CD14-positive monocyte (primary cell): ENCODE measurements at regions not wholly inside any gene's neighbourhood (a gene's known extent, or its start where the extent isn't known, plus 50 kb on each side); places are given as distances from the start of the nearest gene placed in this dataset.

Experiments
- DNase-seq, 3 donors: peaks; one replicate each; pipeline ENCODE4 v3.0.0-alpha.2; 2011 to 2022
- H2AFZ ChIP-seq: 2 replicates; pipeline ENCODE4 v1.6.0; 2012; ENCODE audit warnings: mild to moderate bottlenecking, low read depth, low read length, inconsistent platforms; ENCODE audit not compliant: insufficient read depth, poor library complexity, severe bottlenecking
- H3K27ac ChIP-seq, 2 donors: 1 replicate in 1 of 2; 2 replicates in 1 of 2; pipeline ENCODE4 v1.5.1; 2012 to 2013; ENCODE audit warnings: low read length in 2 of 2, control low read depth in 1 of 2, inconsistent platforms in 1 of 2, low read depth in 1 of 2, mild to moderate bottlenecking in 1 of 2
- H3K27me3 ChIP-seq, 2 donors: one replicate each; pipeline versions ENCODE4 v1.6.0 to v1.6.1; 2011 to 2013; ENCODE audit warnings: low read length in 2 of 2; ENCODE audit not compliant: control insufficient read depth in 2 of 2, insufficient read depth in 2 of 2
- H3K36me3 ChIP-seq, 2 donors: replicated peaks in 1 of 2; 1 replicate in 1 of 2; 2 replicates in 1 of 2; pipeline versions ENCODE4 v1.5.1 to v1.6.1; 2012 to 2013; ENCODE audit warnings: low read length in 2 of 2, control low read depth in 1 of 2, inconsistent platforms in 1 of 2, mild to moderate bottlenecking in 1 of 2; ENCODE audit not compliant: insufficient read depth in 2 of 2, control insufficient read depth in 1 of 2
- H3K4me1 ChIP-seq, 2 donors: 1 replicate in 1 of 2; 2 replicates in 1 of 2; pipeline versions ENCODE4 v1.5.1 to v1.6.1; 2012 to 2013; ENCODE audit warnings: low read length in 2 of 2, control low read depth in 1 of 2, inconsistent platforms in 1 of 2, mild to moderate bottlenecking in 1 of 2, moderate library complexity in 1 of 2; ENCODE audit not compliant: insufficient read depth in 2 of 2, control insufficient read depth in 1 of 2
- H3K4me2 ChIP-seq: replicated peaks from 2 replicates; pipeline ENCODE3; 2012; ENCODE audit warnings: low read length, moderate library complexity, mild to moderate bottlenecking; ENCODE audit not compliant: poor library complexity, severe bottlenecking; ENCODE audit errors: extremely low read depth
- H3K4me3 ChIP-seq, 3 experiments: fragments of 200-600 bp in 1 of 3; sonication (generic) in 1 of 3; replicated peaks in 1 of 3; 1 replicate in 2 of 3; 2 replicates in 1 of 3; pipeline ENCODE4 v1.5.1; 2011 to 2013; ENCODE audit warnings: low read length in 3 of 3, mild to moderate bottlenecking in 3 of 3, control low read depth in 2 of 3, low read depth in 2 of 3, inconsistent platforms in 1 of 3, moderate library complexity in 1 of 3
- H3K79me2 ChIP-seq: 2 replicates; pipeline ENCODE4 v1.6.0; 2012; ENCODE audit warnings: mild to moderate bottlenecking, control low read depth, inconsistent platforms, low read length, moderate library complexity; ENCODE audit not compliant: insufficient read depth
- H3K9ac ChIP-seq: 2 replicates; pipeline ENCODE4 v1.6.0; 2017; ENCODE audit warnings: low read length, mild to moderate bottlenecking; ENCODE audit not compliant: insufficient read depth, poor library complexity, severe bottlenecking
- H3K9me3 ChIP-seq, 2 donors: replicated peaks in 1 of 2; 1 replicate in 1 of 2; 2 replicates in 1 of 2; pipeline versions ENCODE4 v1.5.1 to v1.6.1; 2012 to 2013; ENCODE audit warnings: low read length in 2 of 2, control low read depth in 1 of 2; ENCODE audit not compliant: control insufficient read depth in 1 of 2, insufficient read depth in 1 of 2
- H4K20me1 ChIP-seq: 2 replicates; pipeline ENCODE4 v1.6.0; 2012; ENCODE audit warnings: mild to moderate bottlenecking, low read length, control low read depth, moderate library complexity; ENCODE audit not compliant: insufficient read depth
- H3K27ac Mint-ChIP-seq, 7 donors: one replicate each; pipeline ENCODE4 v1.8.0; 2020; ENCODE audit warnings: mild to moderate bottlenecking in 7 of 7, mixed read lengths in 7 of 7, moderate library complexity in 6 of 7, inconsistent platforms in 2 of 7
- H3K27me3 Mint-ChIP-seq, 3 donors: one replicate each; pipeline ENCODE4 v1.8.0; 2021 to 2022; ENCODE audit warnings: low read depth in 3 of 3, mild to moderate bottlenecking in 3 of 3, mixed read lengths in 3 of 3, moderate library complexity in 3 of 3, inconsistent platforms in 1 of 3
- H3K36me3 Mint-ChIP-seq, 2 donors: one replicate each; pipeline ENCODE4 v1.8.0; 2020; ENCODE audit warnings: mixed read lengths in 2 of 2, inconsistent platforms in 1 of 2, mild to moderate bottlenecking in 1 of 2
- H3K4me1 Mint-ChIP-seq: one replicate; pipeline ENCODE4 v1.8.0; 2020; ENCODE audit warnings: mild to moderate bottlenecking, mixed read lengths
- H3K4me3 Mint-ChIP-seq, 2 donors: one replicate each; pipeline ENCODE4 v1.8.0; 2020; ENCODE audit warnings: mild to moderate bottlenecking in 2 of 2, mixed read lengths in 2 of 2, moderate library complexity in 1 of 2
- H3K9me3 Mint-ChIP-seq, 7 donors: one replicate each; pipeline ENCODE4 v1.8.0; 2020 to 2022; ENCODE audit warnings: mixed read lengths in 7 of 7, mild to moderate bottlenecking in 6 of 7, moderate library complexity in 6 of 7, inconsistent platforms in 2 of 7
- CTCF ChIP-seq: fragments of 200-600 bp; IDR thresholded peaks from one replicate; pipeline ENCODE4 v1.8.0; 2022; ENCODE audit warnings: antibody characterized with exemption, mild to moderate bottlenecking
- WGBS: methylation state at CpG from one replicate; pipeline ENCODE4 v1.1.5; 2013; ENCODE audit warnings: missing lambda C conversion rate; ENCODE audit not compliant: insufficient coverage; 5-methylcytosine and 5-hydroxymethylcytosine counted together
- intact Hi-C, 2 donors: fragments of 100-400 bp; cut with micrococcal nuclease; formaldehyde crosslinking; loops; one replicate each; pipeline versions ENCODE4 v1.15.0 to v1.15.1; 2023

- Histone ChIP-seq H3K36me3 (no peaks in the 10 kb centered on the region), H3K4me3 (no peak overlapping the region), H3K9me3 (no peaks in the 10 kb centered on the region), H4K20me1 (no peaks in the 10 kb centered on the region), H3K27ac (no peak overlapping the region), H3K27me3 (no peaks in the 10 kb centered on the region), H3K4me2 (no peak overlapping the region), H3K79me2 (no peaks in the 10 kb centered on the region), H2AFZ (no peak overlapping the region), H3K4me1 (no peaks in the 10 kb centered on the region), H3K9ac (no peak overlapping the region)
- no peaks in the 10 kb centered on the region for H3K27me3 Mint-ChIP-seq
- no peak for DNase-seq
- intact Hi-C loops, result no loop called here
- no peaks in the 10 kb centered on the region for H3K36me3 Mint-ChIP-seq
- H3K4me3 Mint-ChIP-seq, result no peak overlapping the region
- peaks cover 0 to 3% (median 1%) of the 10 kb centered on the region in 7 donors for H3K9me3 Mint-ChIP-seq
- H3K27ac Mint-ChIP-seq, result no peak overlapping the region
- 47% methylated on average over 2 of the region's 3 CpGs for WGBS
- H3K4me1 Mint-ChIP-seq, result no peaks in the 10 kb centered on the region
- no peak for TF ChIP-seq CTCF
Measured at GRCh38 chr5:106759581-106759980, 911.2 kb downstream of the EFNA5 start.

GRCh38 chr5:106759152-106759551, 911.6 kb downstream of the EFNA5 start:
- TF ChIP-seq CTCF, result no peak
- H3K36me3 Mint-ChIP-seq, result no peaks in the 10 kb centered on the region
- Histone ChIP-seq H3K4me1 (no peaks in the 10 kb centered on the region), H3K9ac (no peak overlapping the region), H3K4me2 (no peak overlapping the region), H3K9me3 (no peaks in the 10 kb centered on the region), H3K36me3 (no peaks in the 10 kb centered on the region), H3K27me3 (no peaks in the 10 kb centered on the region), H3K27ac (no peak overlapping the region), H2AFZ (no peak overlapping the region), H4K20me1 (no peaks in the 10 kb centered on the region), H3K79me2 (no peaks in the 10 kb centered on the region), H3K4me3 (no peak overlapping the region)
- no peak for DNase-seq
- WGBS, result no CpG with 5 or more reads among the region's 1 CpG
- no peaks in the 10 kb centered on the region for H3K27me3 Mint-ChIP-seq
- peaks cover 0 to 3% (median 1%) of the 10 kb centered on the region in 7 donors for H3K9me3 Mint-ChIP-seq
- intact Hi-C loops, result no loop called here
- H3K4me3 Mint-ChIP-seq, result no peak overlapping the region
- no peaks in the 10 kb centered on the region for H3K4me1 Mint-ChIP-seq
- H3K27ac Mint-ChIP-seq, result no peak overlapping the region
